Suprapubic skin (tissue), 3 donors: ENCODE measurements at regions not wholly inside any gene's neighbourhood (a gene's known extent, or its start where the extent isn't known, plus 50 kb on each side); places are given as distances from the start of the nearest gene placed in this dataset.

ENCODE experiments used
- POLR2AphosphoS5 ChIP-seq, 3 donors: sonication (generic); formaldehyde crosslinking; IDR thresholded peaks; one replicate each; pipeline ENCODE4 v1.6.1; 2017; ENCODE audit warnings: antibody characterized with exemption in 3 of 3
- TF ChIP-seq, protein P1 (sequence below), 2 donors: fragments of 200-600 bp in 1 of 2; fragments of 450-650 bp in 1 of 2; sonication (generic) in 1 of 2; IDR thresholded peaks; one replicate each; pipeline ENCODE4 v1.5.1; 2016 to 2019; ENCODE audit warnings: antibody characterized with exemption in 2 of 2, mild to moderate bottlenecking in 1 of 2, moderate library complexity in 1 of 2

- TF ChIP-seq, protein P1, sequence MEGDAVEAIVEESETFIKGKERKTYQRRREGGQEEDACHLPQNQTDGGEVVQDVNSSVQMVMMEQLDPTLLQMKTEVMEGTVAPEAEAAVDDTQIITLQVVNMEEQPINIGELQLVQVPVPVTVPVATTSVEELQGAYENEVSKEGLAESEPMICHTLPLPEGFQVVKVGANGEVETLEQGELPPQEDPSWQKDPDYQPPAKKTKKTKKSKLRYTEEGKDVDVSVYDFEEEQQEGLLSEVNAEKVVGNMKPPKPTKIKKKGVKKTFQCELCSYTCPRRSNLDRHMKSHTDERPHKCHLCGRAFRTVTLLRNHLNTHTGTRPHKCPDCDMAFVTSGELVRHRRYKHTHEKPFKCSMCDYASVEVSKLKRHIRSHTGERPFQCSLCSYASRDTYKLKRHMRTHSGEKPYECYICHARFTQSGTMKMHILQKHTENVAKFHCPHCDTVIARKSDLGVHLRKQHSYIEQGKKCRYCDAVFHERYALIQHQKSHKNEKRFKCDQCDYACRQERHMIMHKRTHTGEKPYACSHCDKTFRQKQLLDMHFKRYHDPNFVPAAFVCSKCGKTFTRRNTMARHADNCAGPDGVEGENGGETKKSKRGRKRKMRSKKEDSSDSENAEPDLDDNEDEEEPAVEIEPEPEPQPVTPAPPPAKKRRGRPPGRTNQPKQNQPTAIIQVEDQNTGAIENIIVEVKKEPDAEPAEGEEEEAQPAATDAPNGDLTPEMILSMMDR (IDR thresholded peaks at IDR 0.05), result no peak
- TF ChIP-seq POLR2AphosphoS5 (IDR thresholded peaks at IDR 0.05), result no peak
Measured at GRCh38 chr6:126888727-126889725, 229.4 kb upstream of the RSPO3 start.
